Activated naive CD8-positive, alpha-beta T cell treated with anti-CD3 and anti-CD28 coated beads for 36 hours (primary cell): ENCODE measurements at regions not wholly inside any gene's neighbourhood (a gene's known extent, or its start where the extent isn't known, plus 50 kb on each side); places are given as distances from the start of the nearest gene placed in this dataset.

Experiments used
- DNase-seq: peaks from one replicate; pipeline ENCODE4 v3.0.0; 2021
- H3K27ac Mint-ChIP-seq: one replicate; pipeline ENCODE4 v1.8.0; 2022; ENCODE audit warnings: mild to moderate bottlenecking, moderate library complexity, mixed read lengths
- H3K27me3 Mint-ChIP-seq: one replicate; pipeline ENCODE4 v1.8.0; 2022; ENCODE audit warnings: mild to moderate bottlenecking, mixed read lengths
- H3K36me3 Mint-ChIP-seq: one replicate; pipeline ENCODE4 v1.8.0; 2021; ENCODE audit warnings: mild to moderate bottlenecking, mixed read lengths
- H3K4me1 Mint-ChIP-seq: one replicate; pipeline ENCODE4 v1.8.0; 2021; ENCODE audit warnings: mixed read lengths
- H3K4me3 Mint-ChIP-seq: one replicate; pipeline ENCODE4 v1.8.0; 2022; ENCODE audit warnings: mild to moderate bottlenecking, moderate library complexity, mixed read lengths
- H3K9me3 Mint-ChIP-seq: one replicate; pipeline ENCODE4 v1.8.0; 2022; ENCODE audit warnings: mixed read lengths

DNA sequence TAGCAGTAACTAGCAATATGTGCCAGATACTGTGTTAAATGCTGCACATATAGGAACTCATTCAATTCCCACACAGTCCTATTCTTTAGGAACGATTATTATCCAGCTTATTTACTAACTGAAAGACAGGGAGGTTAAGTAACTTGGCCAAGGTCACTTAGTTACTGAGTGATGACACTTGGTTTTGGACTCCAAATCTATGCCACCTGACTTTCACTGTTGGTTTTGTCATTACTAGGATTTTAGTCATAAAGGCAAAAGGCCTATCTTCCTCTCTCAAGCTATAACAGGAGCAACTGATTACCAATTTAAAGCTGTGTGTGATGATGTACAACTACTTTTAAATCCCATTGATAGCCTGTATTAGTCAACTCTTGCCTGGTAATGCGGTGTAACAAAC, 138.9 kb upstream of the STX18 start:
- H3K27ac Mint-ChIP-seq = no peak overlapping the region
- no peak for DNase-seq
- H3K36me3 Mint-ChIP-seq = peaks cover 5% of the 10 kb centered on the region
- H3K27me3 Mint-ChIP-seq = no peaks in the 10 kb centered on the region
- no peaks in the 10 kb centered on the region for H3K9me3 Mint-ChIP-seq
- H3K4me3 Mint-ChIP-seq = no peak overlapping the region
- H3K4me1 Mint-ChIP-seq = no peaks in the 10 kb centered on the region

DNA sequence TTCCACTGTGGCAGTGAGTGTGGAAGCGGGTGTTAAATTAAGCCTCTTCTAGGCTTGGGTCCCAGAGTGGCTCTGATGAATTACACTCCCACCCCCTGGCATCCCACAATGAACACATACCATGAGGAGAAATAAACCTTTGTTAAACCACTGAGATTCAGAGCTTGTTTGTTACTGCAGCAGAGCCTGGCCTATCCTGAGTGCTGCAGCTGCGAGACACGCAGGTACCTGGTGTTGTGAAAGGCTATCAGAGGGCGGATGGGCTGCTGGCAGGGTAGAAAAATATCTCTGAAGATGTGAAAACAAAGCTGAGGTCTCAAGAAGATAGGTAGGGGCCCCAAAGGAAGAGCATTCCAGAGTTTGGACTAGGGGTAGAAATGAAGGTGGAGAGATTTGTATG, 138.4 kb upstream of the STX18 start:
- DNase-seq = no peak
- H3K36me3 Mint-ChIP-seq = peaks cover 5% of the 10 kb centered on the region
- H3K9me3 Mint-ChIP-seq = no peaks in the 10 kb centered on the region
- H3K27ac Mint-ChIP-seq = no peak overlapping the region
- H3K4me3 Mint-ChIP-seq = no peak overlapping the region
- H3K4me1 Mint-ChIP-seq = no peaks in the 10 kb centered on the region
- no peaks in the 10 kb centered on the region for H3K27me3 Mint-ChIP-seq

DNA sequence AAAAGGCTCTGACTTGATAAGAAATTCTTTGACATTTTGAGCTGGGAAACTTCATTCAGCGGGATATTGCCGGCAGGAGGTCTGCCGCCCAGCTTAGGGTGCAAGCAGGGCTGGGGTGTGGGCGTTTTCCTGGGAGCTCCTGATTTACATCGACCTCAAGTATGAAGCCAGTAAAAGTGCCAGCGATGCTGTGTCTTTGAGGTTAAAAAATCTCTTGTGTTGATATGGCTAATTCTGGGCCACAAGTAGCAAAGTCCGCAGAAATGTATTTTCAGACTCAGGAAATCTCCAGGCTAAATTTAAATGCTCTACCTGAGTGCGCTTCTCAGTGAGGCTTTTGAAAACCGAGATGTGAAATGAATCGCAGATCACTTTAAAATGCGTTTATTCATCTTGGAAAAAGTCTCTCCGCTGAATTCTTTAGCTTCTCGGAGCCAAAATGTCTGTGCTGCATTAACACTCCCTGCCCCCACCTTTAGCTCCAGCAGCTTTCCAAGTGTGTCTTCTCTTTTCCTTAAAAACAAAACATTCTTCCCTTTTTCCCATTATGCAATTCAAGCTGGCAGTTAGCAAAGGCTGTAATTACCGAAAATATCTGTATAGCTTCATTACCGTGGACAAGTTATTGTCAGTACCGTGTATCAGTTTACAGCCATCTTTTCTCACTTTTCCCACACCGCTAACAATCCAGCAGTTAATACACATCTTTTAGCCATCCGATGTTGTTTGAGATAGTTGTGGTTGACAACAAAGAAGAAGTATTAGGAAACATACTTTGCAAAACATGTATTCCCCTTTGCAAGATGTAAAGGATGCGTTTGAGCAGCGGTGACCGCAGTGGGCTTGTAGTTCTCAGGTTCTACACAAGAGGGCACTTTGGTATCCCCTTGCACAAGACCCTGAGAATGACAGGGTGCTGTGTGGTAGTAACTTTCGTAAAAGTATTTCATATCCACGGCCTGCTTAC, 136.0 kb upstream of the STX18 start:
- Mint-ChIP-seq H3K9me3 (no peaks in the 10 kb centered on the region), H3K4me1 (no peaks in the 10 kb centered on the region), H3K27ac (no peak overlapping the region), H3K27me3 (no peaks in the 10 kb centered on the region), H3K36me3 (peaks cover 12% of the 10 kb centered on the region), H3K4me3 (no peak overlapping the region)
- no peak for DNase-seq

DNA sequence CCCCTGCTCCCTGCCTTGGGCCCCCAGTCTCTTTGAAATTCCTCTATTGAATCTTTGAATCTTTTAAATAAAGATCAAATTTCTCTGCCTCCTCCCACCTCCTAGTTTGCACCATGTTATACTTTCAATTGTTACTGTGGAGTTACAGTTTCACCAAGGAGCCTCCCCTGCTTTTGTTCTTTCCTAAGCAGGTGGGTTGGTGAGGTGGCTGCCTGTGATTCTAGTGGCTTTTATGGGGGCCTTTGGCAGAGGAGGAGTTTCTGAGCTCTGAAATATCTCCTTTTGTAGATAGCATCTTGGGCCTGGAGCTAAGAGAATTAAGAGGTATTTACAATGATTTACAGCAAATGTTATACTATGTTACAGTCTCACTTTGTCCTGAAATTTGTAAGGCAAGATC, 133.8 kb upstream of the STX18 start:
- peaks cover 12% of the 10 kb centered on the region for H3K36me3 Mint-ChIP-seq
- no peaks in the 10 kb centered on the region for H3K9me3 Mint-ChIP-seq
- H3K27ac Mint-ChIP-seq = no peak overlapping the region
- no peak for DNase-seq
- H3K27me3 Mint-ChIP-seq = no peaks in the 10 kb centered on the region
- H3K4me3 Mint-ChIP-seq = no peak overlapping the region
- H3K4me1 Mint-ChIP-seq = no peaks in the 10 kb centered on the region

DNA sequence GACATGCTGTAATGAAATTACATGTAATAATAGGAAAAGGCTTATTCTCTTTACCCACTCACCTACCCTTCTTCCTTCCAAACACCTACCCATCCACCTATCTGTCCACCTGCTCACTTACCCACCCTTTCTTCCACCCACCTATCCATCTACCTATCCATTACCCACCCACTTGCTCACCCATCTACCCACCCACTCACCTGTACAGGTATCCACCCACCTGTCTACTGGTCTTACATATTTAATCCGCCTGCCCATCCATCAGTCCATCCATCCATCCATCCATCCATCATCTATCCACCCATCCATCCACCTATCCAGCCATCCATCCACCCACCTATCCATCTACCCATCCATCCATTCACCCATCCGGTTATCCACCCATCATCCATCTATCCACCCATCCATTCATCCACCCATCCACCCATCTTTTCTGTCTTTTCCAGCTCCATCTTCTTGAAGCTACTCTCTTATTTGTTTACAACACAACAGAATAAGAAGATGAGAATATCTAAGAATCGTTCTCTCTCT, 133.3 kb upstream of the STX18 start:
- Mint-ChIP-seq H3K4me1 (no peaks in the 10 kb centered on the region), H3K36me3 (peaks cover 12% of the 10 kb centered on the region), H3K9me3 (no peaks in the 10 kb centered on the region), H3K4me3 (no peak overlapping the region), H3K27ac (no peak overlapping the region), H3K27me3 (no peaks in the 10 kb centered on the region)
- DNase-seq = no peak

DNA sequence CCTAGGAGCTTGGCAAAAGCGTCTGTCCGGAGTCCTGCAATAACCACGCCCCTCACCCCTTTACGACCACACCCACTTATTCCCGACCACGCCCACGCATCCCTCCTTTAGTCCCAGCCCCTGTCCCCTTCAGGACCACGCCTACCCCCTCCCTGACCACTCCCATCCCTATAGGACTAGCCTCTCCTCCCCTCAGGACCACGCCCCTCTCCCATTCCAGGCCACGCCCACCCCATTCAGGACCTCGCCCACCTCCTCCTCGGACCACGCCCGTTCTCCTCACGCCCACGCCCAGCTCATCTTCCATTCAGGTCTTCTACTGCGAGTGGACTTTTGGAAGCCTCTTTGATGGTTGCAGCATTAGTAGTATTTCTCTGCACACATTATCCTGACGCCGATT, 131.2 kb upstream of the STX18 start:
- peaks cover 11% of the 10 kb centered on the region for H3K36me3 Mint-ChIP-seq
- no peak for DNase-seq
- H3K27me3 Mint-ChIP-seq = no peaks in the 10 kb centered on the region
- no peak overlapping the region for H3K27ac Mint-ChIP-seq
- H3K4me1 Mint-ChIP-seq = no peaks in the 10 kb centered on the region
- H3K4me3 Mint-ChIP-seq = no peak overlapping the region
- H3K9me3 Mint-ChIP-seq = no peaks in the 10 kb centered on the region

DNA sequence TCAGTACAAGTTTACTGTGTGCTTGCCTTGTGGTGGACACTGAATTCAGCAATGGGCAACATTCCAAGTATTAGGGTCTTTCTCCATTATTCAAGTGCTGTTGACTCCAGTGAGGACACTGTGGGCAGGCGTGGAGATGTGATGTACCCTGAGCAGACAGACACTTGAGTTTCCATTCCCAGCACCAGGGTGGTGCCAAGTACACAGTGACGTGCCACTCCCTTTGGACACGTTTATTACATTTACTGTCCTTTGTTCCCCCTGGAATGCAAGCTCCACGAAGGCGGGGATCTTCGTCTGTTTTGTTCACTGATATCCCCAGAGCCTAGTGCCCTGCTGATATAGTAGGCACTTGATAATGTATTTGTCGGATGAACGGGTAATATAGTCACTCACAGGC, 130.6 kb upstream of the STX18 start:
- Mint-ChIP-seq H3K27ac (no peak overlapping the region), H3K4me3 (no peak overlapping the region), H3K4me1 (no peaks in the 10 kb centered on the region), H3K9me3 (no peaks in the 10 kb centered on the region), H3K36me3 (peaks cover 8% of the 10 kb centered on the region), H3K27me3 (no peaks in the 10 kb centered on the region)
- no peak for DNase-seq

DNA sequence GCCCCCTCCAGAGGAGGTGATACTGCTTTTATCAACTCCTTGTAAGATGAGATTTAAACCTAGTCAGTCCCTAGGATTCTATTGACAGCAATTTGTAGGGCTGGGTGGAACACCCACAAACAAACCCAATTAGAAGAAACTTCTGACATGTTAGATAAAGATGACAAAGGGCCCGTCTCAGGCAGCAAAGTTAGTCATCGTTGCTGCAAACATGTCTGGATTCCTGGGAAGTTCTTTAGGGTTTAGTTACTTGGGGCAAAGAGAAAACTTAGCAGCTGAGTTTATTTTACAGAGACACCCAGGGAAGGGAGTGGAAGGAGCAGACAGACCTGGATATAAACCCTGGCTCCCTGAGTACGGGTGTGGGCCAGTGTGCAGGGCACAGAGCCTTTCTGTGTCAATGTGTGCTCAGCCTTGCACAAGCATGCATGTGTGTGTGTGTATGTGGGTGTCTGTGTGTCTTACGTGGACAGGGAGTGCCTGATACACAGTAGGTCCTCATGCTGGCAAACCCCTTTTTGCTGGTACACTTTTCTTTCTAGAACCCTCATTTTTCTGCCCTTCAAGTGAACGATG, 130.0 kb upstream of the STX18 start:
- peaks cover 8% of the 10 kb centered on the region for H3K36me3 Mint-ChIP-seq
- no peak for DNase-seq
- no peak overlapping the region for H3K27ac Mint-ChIP-seq
- no peaks in the 10 kb centered on the region for H3K4me1 Mint-ChIP-seq
- no peaks in the 10 kb centered on the region for H3K9me3 Mint-ChIP-seq
- no peaks in the 10 kb centered on the region for H3K27me3 Mint-ChIP-seq
- no peak overlapping the region for H3K4me3 Mint-ChIP-seq

DNA sequence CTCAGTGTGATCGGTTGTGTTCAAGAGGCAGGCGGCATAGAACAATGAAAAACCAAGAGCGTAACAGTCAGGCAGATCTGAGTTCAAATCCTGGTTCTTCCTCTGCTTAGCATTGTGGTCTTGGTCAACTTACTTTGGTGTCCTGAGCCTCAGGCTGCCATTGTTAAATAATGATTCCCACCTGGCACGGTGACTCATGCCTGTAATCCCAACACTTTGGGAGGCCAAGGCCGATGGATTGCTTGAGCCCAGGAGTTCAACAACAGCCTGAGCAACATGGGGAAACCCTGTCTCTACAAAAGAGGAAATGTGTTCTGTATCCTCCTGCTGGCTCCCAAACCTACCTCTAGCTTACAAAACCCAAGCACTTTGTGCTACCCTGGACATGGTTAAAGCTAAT, 129.0 kb upstream of the STX18 start:
- DNase-seq = no peak
- peaks cover 8% of the 10 kb centered on the region for H3K36me3 Mint-ChIP-seq
- H3K9me3 Mint-ChIP-seq = no peaks in the 10 kb centered on the region
- no peak overlapping the region for H3K4me3 Mint-ChIP-seq
- no peaks in the 10 kb centered on the region for H3K4me1 Mint-ChIP-seq
- H3K27me3 Mint-ChIP-seq = no peaks in the 10 kb centered on the region
- no peak overlapping the region for H3K27ac Mint-ChIP-seq

DNA sequence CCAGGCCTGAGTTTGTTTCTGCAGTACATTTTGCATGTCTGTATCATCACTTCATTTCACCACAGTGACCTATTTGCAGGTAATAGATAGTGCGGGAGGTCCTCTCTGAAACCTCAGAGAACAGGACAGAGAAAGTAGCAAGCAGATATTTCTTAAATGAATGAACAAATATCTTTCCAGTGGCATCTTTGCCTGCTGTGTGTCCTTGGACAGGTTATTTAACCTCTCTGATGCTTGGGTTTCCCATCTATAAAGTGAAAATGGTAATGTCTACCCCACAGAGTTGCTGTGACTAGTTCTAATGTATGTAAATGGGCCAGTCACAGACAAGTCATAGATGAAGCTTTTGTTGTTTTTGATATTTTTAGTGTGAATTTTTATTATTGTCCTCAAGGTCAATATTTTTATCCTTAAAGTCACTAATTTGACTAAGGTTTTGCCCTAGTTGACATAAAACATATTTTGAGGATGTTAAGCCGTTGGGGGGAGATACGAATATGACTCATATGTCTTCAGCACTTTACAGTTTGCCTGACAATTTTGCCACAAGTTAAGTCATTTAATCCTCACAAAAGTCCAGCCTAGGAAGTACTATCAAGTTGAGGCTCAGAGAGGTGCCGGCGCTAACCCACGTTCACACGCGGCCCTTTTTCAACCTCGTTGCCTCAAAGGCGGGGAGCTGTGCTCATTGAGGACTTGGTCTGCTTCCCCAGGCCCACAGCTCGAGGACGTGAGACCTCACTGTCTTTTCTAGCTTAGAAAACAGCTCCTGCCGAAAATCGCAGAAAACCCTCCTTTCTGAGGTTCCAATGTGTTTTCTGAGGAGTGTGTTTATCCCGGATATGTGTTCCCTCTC, 126.7 kb upstream of the STX18 start:
- no peak for DNase-seq
- Mint-ChIP-seq H3K4me3 (no peak overlapping the region), H3K27me3 (no peaks in the 10 kb centered on the region), H3K9me3 (no peaks in the 10 kb centered on the region), H3K36me3 (peaks cover 6% of the 10 kb centered on the region), H3K4me1 (no peaks in the 10 kb centered on the region), H3K27ac (no peak overlapping the region)

DNA sequence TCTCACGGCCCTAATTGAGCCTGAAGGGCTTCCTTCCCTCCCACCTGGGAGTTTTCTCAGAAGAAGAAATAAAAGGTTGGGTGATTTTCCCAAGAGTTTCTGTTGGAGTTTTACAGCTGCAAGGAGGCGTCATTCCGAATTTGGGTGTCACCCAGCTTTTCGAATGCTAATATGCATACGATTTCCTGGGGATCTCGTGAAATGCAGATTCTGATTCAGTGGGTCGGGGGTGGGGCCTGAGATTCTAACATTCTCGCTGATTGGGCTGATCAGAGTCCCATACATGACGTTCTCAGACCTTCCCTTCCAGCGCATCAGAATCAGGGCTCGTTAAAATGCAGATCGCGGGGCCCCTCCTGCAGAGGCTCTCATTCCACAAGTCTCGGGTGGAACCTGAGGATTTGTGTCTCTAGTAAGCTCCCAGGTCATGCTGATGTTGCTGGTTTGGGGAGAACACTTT, 125.8 kb upstream of the STX18 start:
- H3K9me3 Mint-ChIP-seq = no peaks in the 10 kb centered on the region
- H3K4me3 Mint-ChIP-seq = no peak overlapping the region

DNA sequence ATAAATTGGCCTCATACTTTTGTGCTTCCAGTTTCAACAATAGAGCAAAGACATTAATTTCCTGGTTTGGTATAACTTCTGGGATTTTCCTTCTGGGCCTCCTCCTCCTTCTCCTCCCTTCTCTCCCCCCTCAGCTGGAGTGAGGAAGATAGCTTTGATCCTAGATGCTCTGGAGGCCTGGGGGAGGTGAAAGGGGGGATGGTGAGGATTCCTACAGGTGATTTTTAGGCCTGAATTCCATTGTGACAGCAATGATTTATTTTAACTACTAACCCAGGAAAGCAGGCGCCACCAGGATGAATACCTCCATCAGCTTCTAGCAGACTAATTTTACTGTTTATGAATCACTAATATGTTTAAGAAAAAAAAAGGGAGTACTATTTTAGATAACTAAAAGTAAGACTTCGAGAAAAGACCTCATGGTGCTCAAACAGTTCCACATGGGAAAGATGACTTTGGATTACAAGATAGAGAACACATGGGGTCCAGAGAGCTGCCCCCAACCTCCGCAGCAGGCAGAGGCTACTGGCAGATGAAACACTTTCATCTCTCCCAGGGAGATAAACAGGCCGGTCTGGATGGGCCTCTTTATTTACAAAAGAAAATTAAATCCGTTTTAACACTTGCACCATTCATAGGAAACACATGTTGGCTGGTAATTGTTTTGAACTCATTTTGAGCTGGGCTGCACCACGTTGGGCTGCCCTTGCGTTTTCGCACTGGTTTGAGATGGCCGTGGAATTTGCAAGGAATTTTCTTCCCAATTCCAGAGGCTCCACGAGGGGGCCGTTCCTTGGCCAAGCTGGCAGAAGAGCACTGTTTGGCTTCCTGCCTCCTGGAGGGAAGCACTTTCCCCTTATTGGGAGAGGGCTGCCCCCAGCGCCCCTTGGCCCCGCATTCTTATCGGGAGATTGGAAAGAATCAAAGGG, 125.1 kb upstream of the STX18 start:
- no peak overlapping the region for H3K4me3 Mint-ChIP-seq
- no peaks in the 10 kb centered on the region for H3K9me3 Mint-ChIP-seq

More for the DNA sequence above, 125.8 kb upstream of the STX18 start:
- Mint-ChIP-seq H3K36me3 (no peaks in the 10 kb centered on the region), H3K27me3 (no peaks in the 10 kb centered on the region), H3K27ac (no peak overlapping the region), H3K4me1 (no peaks in the 10 kb centered on the region)
- DNase-seq = no peak

DNA sequence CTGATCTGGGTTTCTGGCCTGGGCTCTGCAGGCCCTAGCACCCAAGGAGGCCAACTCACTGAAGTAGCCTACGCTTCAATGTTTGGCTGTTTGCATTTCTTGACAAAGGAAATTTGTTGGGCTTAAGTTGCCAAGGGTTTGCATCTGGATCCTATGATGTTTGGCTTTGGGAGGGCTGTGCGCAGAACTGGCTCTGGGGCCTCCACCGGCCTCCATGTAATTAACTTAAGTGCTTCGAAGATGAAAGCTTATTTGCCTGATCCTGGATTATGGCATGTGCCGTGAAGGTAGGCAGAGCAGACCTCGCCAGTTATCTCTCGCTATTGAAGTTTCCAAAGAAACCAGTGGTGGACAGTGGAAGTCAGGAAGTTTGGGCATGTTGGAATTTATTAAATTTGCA, 124.3 kb upstream of the STX18 start:
- Mint-ChIP-seq H3K27ac (no peak overlapping the region), H3K36me3 (no peaks in the 10 kb centered on the region), H3K27me3 (no peaks in the 10 kb centered on the region), H3K4me3 (no peak overlapping the region), H3K9me3 (no peaks in the 10 kb centered on the region), H3K4me1 (no peaks in the 10 kb centered on the region)
- no peak for DNase-seq

More for the DNA sequence above, 125.1 kb upstream of the STX18 start:
- no peak for DNase-seq
- Mint-ChIP-seq H3K36me3 (no peaks in the 10 kb centered on the region), H3K4me1 (no peaks in the 10 kb centered on the region), H3K27me3 (no peaks in the 10 kb centered on the region), H3K27ac (no peak overlapping the region)

DNA sequence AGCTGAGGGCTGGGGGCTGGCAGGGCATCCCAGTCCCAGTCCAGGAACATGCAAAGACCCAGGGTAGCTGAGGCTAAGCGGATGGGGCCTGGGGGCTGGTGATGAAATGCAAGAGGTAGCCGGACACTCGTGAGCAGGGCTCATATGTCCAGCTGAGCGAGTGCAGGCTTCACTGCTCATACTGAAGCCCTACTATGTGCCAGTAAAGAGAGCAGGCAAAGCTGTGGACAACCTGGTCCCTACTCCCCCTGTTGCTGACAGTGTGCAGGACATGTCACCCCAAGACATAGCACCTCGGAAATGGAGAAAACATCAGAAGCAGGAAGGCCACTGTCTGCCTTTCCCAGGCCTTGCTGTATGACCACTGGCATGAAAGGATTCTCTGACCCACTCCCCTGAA, 122.4 kb upstream of the STX18 start:
- Mint-ChIP-seq H3K4me3 (no peak overlapping the region), H3K36me3 (no peaks in the 10 kb centered on the region), H3K9me3 (no peaks in the 10 kb centered on the region), H3K27me3 (no peaks in the 10 kb centered on the region), H3K4me1 (no peaks in the 10 kb centered on the region), H3K27ac (no peak overlapping the region)
- DNase-seq = no peak
